GM19468 (cell line): ENCODE measurements at regions not wholly inside any gene's neighbourhood (a gene's known extent, or its start where the extent isn't known, plus 50 kb on each side); places are given as distances from the start of the nearest gene placed in this dataset.

Experiments
- ATAC-seq: cut with Tn5 transposase; IDR thresholded peaks from one replicate; pipeline ENCODE4 v1.9.1; 2021; ENCODE audit warnings: mild to moderate bottlenecking, moderate library complexity, moderate number of reproducible peaks; ENCODE audit not compliant: unreplicated experiment; ENCODE audit errors: extremely low read depth

DNA sequence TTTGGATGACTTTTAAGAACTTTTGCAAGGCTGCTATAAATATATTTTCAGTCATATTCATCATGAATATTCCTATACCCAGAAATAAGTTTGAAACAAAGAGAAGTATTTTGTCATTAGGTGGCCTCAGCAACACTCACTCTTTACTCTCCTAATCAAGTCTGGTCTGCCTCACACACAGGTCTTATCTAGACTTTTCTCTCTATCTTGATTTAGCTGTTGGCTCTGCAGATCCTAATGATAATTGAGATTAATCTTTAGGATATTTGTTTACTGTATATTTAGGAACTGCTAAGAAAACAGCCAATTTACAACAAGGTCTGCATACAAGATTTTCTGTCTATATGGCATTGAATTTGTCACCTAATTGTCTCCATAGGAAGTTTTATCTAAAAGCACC, 297.6 kb downstream of the PTEN start:
- no peak for ATAC-seq

DNA sequence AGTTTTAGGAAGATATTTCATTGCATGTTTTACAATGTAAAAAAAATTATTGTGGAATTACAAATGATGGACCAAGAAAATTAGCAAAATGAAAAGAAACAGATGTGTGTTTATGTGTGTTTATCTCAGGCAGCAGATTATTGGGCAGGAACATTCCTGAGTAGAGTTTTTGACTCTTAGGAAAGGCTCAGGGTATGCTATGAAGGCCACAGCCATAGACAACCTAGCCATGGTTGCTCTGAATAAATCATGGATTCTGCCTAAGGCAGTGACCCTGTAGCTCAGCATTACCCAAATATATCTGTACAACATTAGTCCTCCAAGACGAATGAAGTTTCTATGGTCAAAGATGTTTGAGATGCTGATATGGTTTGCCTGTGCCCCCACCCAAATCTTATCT, 298.3 kb downstream of the PTEN start:
- ATAC-seq: no peak

DNA sequence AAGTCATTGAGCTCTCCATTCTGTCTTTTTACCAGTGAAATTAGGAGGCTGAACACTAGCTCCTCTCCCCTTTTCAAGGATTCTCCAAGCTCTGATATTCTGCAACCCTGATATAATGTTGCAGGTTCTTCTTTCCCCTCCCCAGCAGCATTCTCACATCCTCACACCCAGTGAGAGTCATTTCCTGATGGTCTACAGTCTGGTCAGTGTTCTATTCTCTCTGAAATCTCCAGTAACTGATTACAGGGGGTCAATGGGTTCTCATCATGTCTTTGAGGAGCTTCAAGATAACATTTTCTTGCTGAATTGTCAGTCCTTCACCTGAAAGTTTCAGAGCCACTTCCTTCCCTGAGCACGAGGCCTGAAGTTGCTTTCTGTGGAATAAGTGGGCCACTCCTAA, 299.4 kb downstream of the PTEN start:
- no peak for ATAC-seq

DNA sequence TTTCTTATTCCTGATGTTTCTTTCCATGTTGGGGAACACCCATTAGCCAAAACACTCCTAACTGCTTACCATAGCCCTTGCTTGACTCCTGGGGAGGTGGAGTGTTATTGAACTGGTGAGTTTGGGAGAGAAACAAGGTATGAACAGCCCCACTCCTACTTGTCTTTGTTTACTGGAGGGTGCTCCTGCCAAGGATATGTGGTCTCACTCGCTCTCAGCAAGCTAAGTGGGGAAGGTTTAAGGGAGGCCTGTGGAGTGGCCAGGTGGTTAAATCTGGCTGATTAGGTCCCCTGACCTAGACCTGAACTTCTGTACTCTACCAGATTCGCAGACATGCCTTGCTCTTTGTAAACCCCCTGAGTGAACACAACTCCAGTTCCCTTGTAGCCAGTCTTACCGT, 300.1 kb downstream of the PTEN start:
- no peak for ATAC-seq

DNA sequence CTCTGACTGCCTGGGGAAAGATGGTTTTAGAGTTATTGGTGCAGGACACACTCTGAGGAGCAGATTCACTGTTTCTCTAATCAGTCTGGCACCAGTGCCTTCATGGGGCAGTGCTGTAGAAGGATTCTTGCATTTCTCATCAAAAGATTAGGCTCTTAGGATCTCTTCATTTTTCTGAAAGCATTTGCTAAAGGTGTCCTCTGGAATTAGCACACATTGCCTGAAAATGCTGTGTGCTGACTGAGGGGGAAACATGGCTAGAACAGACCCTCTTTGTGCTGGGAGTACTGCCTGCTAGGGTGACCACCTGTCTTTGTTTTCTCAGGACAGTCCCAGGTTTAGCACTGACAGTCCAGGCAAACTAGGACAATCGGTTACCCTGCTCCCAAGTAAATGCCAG, 301.0 kb downstream of the PTEN start:
- ATAC-seq: no peak

DNA sequence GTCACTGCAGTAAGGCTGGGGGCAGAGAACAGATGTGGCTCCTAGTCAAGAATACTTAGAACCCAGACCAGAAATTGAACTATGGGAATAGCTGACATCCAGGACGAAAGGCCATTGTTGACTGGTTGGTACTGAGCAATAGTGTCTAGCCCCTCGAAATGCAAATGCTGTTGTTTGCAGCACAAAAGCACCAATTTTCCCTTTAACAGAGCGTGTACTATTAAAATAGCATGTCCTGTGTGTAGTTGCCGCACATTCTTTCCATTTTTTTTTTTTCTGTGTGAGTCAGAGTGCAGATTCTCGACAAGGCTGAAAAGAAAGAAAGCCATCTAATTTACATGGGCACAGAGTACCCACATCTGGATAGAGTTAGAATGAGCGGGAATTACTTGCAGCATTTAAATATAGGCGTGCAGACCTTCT, 302.4 kb downstream of the PTEN start:
- no peak for ATAC-seq

DNA sequence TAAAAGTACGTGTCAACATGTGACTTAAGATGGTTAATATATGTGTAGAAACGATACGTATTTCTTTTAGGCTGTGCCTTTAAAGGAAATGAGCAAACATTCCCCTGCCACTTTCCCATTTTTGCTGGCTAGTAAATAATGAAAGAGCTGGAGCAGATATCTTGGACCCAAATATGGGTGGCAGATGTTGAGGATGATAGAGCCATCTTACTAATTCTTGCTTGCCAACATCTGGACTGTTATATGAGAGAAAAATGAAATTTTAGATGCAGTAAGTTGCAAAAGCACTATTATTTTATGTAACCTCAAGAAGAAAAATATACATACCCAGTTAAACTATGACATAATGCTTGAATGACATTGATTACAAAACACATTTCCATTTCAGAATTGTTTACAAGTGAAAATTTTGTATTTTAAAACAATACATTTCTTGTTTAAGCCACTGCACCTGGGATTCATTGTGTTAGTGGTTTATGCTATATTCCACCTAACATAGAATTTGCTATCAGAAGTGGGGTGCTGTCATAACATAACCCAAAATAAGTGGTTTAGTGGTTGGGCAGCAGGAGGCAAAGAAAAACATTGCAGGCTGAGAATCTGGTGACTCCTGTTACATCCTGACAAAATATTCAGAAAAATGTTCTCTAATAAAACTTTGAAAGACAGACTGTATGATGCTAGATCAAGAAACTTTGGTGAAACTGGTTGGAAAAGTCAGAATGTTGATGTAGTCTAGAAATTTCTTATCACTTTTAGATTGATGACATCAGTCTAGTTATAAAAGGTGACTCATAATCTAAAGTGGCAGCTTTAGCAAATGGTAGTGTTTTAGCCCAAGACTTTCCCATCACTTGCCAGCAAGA, 305.0 kb downstream of the PTEN start:
- ATAC-seq: no peak

DNA sequence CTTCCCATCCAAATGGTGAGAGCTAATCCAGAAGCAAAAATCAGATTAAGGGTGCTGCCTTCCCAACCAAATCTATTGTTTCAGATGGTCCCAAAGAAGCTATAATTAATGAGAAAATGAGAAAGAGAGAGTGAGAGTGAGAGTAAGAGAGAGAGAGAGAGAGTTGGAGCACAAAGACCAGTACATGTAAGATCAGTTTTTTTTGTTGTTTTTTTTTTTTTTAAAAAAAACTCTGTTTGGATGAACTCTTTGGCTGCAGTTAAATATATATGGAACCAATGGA, 305.6 kb downstream of the PTEN start:
- no peak for ATAC-seq

DNA sequence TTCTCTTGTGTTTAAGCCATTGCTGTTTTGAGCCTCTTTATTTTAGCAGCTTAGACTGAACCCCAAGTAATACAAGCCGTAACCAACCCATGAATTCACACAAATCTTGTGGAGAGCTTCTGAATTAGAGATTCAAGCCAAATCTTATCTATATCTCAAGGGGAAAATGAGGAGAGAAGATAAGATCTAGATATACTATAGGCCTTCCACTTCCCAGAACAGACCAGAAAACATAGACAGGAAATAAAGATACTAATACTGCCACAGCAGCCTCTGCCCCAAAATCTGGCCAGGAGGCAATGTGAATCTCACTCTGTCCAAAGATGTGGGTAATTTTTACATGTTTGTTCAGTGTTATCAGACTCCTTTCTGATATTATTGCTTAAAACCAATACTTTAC, 307.2 kb downstream of the PTEN start:
- ATAC-seq: no peak

DNA sequence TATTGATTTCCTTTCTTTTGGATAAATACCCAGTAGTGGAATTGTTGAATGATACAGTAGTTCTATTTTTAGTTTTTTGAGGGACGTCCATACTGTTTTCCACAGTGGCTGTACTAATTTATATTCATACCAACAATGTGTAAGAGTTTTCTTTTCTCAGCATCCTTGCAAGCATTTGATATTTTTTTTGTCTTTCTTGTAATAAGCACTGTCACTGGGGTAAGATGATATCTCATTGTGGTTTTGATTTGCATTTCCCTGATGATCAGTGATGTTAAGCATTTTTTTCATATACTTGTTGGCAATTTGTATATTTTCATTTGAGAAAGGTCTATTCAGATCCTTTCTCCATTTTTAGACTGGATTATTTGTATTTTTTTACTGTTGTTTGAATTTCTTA, 308.7 kb downstream of the PTEN start:
- no peak for ATAC-seq

DNA sequence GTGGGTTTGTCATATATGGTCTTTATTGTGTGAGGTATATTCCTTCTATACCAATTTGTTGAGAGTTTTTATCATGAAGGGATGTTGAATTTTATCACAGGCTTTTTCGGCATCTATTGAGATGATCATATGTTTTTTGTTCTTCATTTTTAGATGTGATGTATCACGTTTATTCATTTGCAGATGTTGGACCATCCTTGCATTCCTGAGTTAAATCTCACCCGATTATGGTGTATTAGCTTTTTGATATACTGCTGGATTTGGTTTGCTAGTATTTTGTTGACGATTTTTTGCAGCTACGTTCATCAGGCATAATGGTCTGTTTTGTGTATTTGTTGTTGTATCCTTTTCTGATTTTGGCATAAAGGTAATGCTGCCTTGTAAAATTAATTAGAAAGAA, 311.0 kb downstream of the PTEN start:
- no peak for ATAC-seq

DNA sequence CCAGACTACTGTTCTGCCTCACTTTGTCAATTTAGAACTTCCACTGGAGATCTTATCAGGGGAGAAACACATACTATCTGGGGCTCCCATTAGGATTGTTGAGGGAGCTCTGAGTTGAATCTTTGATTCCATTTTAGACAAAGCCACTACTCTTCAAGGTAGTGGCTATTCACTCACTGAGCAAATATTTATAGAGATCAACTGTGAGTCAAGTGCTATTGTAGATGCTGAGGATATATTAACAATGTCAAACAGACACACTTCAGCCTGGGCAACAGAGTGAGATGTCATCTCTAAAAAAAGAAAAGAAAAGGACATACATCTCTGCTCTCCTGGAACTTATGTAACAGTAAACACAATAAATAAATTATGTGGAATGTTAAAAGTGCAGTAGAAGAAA, 315.3 kb downstream of the PTEN start:
- no peak for ATAC-seq

DNA sequence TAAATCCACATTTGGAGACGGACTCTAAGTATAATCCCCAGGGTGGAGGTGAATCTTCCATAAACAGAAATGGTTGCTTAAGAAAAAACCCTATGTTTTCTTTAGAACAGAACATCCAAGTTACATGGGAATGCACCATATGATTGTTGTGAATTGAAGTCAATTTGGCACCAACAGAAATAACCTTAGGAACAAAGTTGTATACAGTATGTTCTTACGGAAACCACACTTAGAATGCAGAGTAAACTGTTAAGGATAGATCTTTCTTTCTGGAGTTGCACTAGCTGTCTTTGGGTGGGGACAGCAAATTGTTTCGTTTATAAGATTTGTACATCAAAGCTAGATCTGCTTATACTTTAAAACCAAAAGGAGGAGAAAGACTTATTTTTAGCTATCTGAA, 316.4 kb downstream of the PTEN start:
- ATAC-seq: no peak

DNA sequence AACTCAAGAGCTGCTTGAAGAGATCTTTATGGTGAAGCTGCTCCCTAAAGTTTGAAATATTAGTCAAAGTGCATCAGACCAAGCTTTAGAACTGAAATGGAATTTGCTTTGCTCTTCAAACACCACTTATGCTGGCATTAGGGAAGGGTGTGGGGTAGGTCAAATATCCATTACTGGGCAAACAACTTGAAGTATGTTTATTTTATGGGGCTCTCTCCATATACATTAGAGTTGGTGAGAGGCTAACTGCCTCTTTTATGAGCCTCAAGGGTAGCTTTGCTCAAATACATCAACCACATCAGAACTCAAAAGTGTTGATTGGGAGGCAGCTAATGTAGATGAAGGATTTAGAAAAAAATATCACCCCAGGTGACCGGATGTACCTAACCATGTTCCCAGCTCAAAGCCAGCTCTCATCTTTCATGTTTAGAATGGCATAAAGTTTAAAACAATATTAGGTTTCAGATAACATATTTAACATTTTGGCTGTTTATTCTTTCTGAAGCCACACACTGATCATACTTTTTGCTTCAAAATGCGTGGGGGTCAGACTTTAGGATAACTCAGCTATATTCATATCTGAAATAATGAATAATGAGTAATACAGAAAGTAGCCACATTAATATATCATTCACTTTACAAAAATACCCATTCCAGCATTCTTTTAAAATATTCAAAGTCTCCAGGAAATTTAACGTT, 318.6 kb downstream of the PTEN start:
- ATAC-seq: no peak

DNA sequence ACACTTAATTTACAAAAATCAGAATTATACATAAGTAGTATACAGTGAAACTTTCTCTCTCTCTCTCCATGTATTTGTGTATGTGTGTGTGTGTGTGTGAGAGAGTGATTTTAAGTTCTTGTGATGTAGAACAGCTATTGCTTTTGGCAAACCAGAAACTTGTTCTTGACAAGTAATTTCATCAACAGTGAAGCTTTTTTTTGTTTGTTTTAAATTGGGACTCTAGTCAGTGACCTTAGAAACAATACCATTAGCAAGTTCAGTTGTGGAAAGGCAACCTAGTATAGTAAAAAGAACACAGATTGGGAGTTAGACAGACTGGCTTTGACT, 319.1 kb downstream of the PTEN start:
- no peak for ATAC-seq

DNA sequence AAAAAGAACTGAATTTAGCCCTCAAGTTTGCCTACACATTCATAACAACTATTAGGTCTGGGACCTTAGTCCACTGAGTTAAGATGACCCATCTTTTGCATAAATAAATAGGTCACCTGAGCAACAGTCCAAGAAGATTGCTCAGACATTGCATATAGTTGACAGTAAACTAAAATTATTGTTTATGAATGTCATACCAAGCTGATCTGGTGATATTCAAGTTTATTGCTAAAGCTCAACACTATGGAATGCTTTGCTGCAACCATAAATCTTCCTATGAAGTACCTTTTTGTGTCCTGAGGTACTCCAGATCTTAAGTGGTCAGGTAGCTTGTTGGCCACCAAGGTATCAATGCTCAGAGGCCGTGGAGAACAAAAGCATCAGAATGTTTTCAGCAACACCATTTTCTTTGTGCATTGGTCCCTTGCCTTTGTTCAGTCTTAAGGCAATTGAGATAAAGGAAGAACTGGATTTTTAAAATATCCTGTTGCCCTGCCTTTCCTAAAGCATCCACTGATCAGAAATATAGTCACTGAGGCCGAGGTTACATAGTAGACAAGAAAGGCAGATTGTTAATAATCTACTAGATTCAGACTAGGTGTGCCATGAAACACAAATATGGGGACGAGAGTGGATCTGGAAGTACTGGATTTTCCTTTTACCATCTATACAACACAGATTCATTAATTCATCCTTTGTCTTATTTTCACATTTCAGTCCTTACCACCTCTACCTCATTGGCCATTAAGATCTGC, 321.3 kb downstream of the PTEN start:
- no peak for ATAC-seq

DNA sequence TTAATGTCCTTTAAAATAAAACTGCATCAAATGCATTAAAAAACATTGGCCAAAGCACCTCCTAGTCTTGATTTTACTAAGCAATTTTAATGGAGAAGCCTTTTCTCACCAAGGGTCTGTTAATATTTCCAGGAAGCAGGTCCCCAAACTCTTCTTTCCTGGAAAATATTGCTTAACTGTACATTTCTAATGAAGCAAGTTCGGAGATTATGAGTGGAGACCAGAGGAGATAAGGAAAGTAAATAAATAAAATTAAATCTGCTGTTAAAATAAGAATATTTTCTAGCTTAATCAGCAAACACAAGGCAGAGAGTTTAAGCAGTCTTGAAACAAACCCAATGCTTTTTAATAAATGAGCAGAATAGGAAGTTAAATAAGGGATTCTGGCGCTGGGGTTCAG, 322.4 kb downstream of the PTEN start:
- ATAC-seq: no peak

DNA sequence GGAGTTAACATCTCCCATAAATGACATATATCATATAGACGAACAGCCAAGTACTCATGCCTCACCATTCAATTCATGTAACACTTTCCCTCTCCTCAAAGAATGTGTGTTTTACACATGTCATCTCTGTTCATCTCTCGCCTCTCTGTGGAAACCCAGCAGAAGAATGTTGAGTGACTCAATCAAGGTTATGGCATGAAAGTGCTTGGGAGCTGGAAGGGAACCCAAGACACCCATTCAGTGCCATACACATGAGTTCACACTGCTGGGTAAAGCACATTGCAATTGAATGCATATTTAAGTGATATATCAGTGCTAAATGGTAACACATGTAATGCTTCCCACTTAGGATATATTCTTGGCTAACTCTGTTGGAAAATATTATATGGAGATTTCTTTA, 322.9 kb downstream of the PTEN start:
- no peak for ATAC-seq

DNA sequence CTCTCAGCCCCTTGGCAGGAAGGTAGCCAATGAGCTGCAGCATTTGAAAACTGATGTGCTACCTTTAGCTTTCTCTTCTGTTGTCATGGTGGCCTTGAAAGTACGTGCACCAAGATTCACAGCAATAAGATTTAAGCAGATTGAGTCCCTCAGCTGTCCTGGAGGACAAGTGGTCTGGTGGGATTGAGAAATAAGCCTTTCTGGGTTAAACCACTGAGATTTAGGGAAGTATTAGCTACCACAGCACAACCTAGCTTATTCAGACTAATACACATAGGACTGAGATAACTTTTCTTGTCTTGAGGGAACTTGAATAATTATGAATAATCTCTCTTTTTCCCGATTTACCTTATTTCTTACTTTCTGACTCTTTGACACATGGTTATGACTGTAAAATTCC, 324.0 kb downstream of the PTEN start:
- no peak for ATAC-seq

DNA sequence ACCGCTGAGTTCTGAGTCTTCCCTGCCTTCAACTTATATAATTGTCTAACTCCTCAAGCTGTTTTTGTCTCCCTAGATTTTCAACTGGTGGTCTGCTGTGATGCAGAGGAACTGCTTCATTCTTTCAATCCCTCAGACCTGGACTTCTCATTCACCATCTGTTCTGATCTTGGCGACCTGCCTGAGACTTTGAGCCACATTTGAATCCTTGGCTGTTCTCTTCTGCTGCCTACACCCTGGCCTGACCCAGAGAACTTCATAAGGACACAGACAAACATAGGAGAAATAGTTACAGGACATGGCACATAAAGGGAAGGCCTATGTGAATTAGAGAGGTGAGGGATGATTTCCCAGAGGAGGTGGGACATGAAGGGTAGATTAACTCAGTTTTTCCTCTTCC, 326.7 kb downstream of the PTEN start:
- ATAC-seq: no peak

DNA sequence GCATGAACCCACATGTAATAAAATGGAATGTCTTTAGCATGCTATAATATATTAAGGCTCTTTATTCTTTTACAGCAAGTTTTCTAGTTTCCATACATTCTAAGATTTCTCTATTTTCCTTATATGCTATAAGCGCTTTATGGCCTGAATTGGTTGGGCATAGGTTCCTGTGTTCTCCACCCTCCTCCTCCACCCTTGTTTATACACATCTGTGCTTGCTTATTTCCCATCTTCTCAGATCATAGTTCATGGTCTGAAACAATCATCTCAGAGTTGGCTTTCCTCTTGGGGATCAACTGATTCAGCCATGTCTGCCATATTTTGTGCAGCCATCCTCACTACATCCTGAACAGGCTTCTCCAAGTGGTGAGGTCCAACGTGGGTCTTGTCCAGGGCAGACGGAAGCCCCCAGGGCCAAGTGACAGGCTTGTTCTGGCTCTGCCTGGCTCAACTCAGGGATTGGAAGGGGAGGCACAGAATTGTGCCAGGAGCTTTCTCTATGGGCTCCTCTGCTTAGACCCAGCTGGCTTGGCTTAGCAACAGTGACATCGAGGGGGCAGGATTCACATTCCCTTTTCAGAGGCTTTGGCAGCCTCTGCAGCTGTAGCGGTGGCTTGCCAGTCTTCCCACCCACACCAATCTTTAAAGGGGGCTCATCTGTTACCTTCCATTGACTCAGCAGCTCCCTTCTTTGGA, 327.3 kb downstream of the PTEN start:
- no peak for ATAC-seq
